Stimulated activated CD8-positive, alpha-beta memory T cell treated with anti-CD3 and anti-CD28 coated beads, Interleukin-4, amount 100 ng/mL, for 48 hours (primary cell): ENCODE measurements at regions not wholly inside any gene's neighbourhood (a gene's known extent, or its start where the extent isn't known, plus 50 kb on each side); places are given as distances from the start of the nearest gene placed in this dataset.
"Not testable (repeated sequence)": the region's sequence is repeated elsewhere in the genome, so short reads cannot be mapped to it uniquely, and the experiment has no call there.

Experiments used
- DNase-seq: peaks from one replicate; pipeline ENCODE4 v3.0.0-alpha.2; 2020

DNA sequence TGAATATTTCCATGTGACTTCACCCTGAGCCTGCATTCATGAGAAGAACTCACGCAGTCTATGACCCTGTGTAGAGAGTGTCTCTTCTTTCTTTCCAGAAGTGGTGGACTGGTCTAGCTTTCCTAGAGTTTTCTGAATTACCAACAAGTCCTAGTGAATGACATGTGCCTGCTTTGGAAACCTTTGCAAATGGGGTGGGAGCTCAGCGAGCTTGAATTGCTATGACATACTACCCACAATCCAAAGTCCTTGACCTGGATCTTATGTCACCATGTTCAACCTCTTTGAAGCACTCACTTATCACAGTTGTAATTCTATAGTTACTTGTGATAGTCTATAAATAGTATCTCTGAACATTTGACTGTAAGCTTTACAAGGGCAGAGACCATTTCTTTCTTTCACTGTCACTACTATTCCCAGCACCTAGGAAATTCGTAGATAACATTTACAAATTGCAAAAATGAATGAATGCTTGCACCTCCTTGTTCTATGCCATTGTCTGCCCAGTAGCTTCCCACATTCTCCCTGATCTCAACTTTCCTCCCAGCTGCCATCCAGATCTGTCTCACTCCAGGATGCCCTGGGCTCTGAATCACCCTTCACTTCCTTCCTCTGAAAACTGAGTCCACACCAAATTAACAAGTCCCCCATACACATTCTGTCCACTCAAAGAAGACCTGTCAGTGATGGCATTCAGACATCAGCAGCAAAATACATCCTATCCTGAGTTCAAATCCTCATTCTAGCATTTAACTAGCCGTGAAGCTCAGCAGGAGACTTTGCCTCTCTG lies 201.9 kb upstream of the SESN3 start:
- DNase-seq, result no peak

DNA sequence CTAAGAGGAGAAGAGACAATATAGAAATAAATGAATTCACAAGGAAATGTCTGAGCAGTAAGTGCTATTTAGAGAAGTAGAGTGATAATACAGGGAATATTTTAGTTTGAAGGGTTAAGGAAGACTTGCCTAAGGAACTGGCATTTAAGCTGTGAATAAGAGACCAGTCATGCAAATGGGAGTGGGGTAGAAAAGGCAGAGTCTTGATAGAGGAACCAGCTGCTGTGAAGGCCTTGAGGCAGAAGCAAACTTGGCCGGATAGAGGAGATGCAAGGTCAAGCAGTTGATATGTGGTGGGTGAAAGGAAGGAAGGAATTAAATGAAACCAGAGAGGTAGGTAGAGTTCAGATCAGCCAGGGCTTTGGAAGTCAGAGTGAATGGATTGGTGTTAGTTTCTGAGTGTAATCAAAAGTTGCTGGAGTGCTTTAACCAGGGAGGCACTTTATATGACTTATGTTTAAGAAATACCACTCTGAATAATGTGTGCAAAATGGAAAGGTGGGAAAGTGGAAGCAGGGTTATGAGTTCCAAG lies 198.4 kb upstream of the SESN3 start:
- DNase-seq, result no peak

DNA sequence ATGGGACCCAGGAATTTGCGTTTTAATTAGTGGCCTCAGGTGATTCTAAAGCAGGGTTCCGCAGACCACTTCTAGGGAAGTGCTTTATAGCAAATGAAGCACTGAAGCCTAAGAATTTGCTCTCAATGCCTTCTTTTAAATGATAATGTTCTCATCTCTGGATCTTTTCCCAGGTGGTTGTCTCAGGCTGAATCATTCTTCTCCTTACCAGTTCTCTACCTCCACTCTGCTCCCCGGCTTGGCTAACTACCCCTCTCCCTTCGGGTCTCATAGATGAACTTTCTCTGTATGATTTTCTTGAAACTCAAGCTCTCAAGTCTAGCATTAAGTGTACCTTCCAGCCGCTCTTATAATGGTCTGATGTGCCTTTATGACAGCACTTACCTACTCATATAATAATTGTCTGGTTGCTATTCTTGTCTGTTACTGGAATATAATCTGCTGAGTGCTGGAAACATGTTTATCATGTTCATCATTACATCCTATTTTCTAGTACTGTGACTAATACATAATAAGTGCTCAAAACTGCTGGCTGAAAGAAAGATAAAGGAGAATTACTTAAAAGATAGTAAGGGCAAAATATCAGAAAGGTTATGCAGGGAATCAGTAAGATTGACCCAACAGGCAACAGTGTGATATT lies 195.9 kb upstream of the SESN3 start:
- no peak for DNase-seq

DNA sequence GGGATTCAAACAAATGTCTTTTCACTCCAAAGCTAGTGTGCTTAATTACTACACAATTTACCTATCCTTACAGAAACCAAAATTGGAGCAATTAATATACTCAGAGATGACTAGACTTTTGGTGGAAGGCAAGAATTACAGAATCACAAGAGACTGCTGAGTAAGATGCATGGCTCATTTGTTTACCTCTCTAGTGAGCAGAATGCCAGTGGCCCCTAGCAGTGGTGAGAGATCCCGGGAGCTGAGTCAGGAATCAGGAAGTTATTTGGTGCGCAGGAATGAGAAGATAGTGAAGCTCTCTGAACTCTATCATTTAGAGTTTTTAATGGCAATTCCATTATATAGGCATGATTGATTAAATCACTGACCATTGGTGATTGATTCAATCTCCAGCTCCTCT lies 188.9 kb upstream of the SESN3 start:
- DNase-seq, result no peak

DNA sequence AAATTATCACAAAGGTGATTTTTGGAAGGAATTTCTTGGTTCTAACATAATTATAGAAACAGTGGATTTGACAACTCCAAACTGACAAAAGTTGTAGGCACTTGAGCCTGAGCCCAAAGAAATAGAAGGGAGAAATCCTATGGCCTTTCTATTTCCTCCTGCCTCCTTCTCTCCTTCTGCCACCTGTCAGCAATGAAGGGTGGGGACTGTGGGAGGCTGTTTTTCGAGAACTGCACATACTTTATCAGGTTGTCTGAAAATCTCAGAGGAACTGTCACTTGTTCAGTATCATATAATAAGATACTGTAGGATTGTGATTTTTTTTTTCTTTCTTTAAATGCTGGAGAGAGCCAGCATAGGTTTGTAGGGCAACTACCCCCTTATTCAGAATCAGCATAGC lies 187.9 kb upstream of the SESN3 start:
- no peak for DNase-seq

DNA sequence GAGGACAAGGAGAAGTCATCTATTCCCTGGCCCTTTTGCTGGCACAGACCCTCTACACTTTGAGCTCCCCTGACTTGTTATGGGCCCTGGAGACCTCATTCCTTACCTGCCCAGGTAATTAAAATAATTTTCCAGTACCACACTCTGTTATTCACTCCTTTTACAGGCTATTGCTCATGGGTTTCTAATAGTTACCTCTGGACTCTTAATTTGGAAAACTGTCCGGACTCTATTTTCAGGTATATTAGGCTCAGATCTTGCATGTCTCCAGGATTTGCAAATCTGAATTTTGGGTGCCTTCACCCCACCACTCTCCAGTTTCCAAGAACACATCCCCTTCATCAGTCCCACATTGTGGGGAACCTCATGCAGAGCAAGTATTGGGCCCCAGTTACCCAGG lies 186.8 kb upstream of the SESN3 start:
- DNase-seq, result no peak

DNA sequence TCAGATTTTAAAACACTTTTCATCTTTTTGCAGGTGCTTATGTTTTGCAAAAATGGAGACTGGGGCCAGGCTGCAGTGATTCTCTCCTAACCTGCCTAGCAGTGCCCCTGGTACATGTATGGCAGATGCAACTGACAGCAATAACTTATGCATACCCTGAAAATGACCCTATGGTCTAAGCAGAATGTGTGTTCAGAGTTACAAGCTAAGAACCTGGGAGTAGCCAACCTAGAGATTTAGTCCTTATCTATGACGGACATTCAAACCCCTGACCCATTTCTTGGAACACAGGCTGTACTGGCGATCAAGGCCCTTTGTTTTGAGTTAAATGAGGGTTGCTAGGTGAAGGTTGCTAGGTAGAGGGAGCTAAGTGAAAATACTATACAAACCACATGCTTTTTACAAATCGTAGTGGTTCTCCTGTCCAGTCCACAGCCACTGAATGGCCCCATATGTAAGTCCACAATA lies 184.9 kb upstream of the SESN3 start:
- DNase-seq, result no peak

DNA sequence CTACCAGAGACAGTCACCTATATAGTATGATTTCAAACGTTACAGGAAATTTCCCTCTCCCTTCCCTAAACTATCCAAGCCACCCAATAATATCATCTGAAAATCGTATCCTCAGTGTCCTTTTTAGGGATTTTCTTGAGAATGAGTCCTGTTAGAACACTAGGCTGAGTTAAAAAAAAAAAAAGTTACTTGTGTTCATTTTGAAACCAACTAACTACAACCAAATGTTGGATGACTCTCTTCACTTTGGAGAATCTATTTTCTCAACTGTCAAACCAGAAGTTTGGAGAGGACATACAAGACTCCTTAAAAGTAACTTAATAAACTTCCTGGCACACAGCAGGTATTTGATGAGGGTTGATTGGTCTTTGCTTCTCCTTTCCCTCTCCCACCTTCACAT lies 183.2 kb upstream of the SESN3 start:
- DNase-seq, result no peak

DNA sequence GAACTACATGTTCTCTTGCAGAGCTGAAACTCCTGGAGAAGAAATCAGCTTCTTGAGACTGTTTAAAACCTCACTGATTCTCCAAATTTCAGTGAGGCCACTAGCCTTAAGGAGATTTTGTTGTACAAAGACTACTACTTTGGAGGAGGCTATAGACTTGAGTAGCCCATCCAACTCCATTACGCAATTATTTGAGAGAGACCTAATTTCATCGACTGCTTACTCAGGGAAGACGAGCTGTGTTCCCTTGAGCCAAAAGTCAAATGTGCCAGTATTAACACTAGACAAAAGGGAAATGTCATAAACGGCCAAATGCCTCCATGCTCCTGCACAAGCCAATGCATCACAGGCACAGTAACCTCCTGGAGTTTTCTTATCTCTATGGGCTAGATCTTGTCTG lies 182.8 kb upstream of the SESN3 start:
- DNase-seq, result no peak

DNA sequence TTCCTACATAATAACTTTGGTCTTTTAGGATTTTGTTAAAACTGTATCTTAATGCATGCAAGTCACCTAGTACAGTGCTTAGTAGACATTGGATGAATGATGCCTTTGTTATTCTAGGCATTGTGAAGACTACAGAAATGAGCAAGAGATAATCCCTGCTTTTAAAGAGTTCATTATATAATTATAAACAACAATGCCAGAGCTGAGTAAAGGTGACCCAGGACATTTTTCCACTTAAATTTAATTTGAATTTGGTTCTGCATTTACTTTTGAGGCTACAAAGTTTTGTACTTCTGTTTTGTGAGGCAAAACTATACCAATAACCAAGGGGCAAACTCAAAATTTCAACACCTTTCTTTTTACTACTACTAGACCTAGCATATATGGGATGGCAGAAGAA lies 182.0 kb upstream of the SESN3 start:
- DNase-seq, result no peak

DNA sequence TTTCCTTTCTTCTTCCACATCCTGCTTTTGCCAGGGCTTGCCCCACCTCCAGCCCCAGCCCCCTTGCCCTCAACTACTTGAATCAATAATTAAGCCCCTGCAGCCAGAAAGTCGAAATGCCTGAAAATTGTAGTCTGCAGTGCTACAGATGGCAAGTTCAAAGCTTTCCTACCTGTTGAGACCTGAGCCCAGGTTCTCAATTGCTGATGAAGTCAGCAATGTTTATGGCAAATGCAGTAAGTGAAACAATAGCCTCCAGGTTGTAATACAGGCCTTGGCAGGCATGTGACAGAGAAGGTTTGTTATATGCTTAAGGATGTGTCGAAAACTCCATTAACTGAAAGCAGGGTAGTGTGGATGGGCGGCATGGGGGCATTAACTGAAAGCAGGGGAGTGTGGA lies 181.1 kb upstream of the SESN3 start:
- no peak for DNase-seq

DNA sequence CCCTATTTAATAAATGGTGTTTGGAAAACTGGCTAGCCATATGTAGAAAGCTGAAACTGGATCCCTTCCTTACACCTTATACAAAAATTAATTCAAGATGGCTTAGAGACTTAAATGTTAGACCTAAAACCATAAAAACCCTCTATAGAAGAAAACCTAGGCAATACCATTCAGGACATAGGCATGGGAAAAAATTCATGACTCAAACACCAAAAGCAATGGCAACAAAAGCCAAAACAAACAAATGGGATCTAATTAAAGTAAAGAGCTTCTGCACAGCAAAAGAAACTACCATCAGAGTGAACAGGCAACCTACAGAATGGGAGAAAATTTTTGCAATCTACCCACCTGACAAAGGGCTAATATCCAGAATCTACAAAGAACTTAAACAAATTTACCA lies 179.7 kb upstream of the SESN3 start:
- DNase-seq, result not testable (repeated sequence)

DNA sequence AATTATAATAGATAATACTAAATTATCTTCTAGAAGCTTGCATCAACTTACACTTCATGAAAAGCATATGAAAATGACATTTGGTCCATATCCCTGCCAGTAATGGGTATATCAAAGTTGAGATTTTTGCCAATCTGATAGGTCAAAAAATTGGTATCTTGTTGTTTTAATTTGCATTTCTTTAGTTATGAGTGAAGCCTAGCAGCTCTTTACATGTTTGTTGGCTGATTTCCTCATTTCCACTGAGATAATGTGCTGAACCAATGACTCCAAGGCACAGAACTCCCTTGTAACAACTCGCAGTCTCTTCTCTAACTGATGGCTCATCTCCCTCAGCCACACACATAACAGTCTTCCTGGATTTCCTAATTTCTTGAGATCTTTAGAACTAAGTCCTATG lies 175.3 kb upstream of the SESN3 start:
- DNase-seq, result no peak

DNA sequence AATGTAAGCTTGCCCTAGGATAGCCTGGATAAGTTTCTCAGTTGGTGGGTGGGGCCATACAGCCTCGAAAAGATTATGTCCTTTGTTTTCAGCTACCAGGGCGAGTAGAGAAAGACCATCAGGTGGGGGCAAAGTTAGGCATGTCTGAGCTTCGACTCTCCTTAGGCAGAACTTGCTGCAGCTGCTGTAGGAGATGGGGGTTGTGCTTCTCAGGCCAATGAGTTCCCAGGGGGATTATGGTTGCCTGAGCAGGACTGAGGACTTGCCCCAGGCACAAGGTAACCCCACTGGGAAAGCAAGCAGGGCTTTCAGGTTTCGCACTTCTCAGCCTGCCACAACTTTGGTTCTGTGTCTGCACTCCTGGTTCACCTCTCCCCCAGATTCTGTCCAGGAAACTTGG lies 173.4 kb upstream of the SESN3 start:
- no peak for DNase-seq

DNA sequence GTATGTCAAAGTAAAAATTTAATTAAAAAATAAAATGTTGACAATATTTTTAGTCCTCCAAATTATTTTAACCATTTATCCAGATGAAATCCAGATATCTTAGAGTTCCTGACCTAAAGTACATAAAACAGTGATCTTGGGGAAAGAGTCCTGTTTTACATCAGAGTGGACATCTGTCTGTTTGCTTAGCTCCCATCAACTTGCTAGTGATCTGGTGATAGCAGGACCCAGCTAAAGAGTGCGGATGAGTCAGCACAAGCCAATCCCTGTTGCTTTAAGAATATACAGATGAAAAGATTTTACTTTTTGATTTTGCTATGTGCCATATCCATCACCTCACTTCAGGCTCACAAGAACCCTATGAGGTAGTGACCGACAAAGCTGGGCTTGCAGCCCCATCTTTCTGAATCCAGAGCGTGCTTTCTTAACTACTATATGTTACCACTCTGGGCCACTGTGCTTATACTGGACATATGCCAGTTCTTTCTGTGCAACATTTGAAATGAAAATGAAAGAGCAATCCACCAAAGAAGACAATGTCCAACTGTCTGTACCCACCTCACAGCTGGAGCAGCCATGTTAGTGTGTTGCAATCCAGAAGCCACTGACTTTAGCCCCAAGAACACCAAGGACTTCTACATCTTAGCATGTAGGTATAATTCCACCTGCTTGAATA lies 167.6 kb upstream of the SESN3 start:
- no peak for DNase-seq

DNA sequence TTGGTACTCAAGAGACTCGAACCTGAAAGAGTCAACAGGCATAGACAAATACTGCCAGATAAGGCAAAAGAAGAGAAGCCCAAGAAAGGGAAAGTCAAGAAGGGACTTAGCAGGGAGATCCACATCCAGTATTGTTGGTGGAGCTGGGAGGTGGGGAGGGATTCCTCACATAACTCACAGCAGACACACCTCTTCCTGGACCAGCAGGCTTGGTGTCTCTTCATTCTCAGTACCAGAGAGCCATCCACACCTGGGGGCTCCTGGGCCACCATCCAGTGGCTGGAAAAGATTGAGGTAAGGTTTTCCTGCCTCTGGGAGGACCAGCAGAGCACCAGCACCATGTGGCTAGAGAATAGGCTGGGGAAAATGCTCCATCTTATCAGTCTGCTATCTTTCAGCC lies 161.6 kb upstream of the SESN3 start:
- DNase-seq, result no peak

DNA sequence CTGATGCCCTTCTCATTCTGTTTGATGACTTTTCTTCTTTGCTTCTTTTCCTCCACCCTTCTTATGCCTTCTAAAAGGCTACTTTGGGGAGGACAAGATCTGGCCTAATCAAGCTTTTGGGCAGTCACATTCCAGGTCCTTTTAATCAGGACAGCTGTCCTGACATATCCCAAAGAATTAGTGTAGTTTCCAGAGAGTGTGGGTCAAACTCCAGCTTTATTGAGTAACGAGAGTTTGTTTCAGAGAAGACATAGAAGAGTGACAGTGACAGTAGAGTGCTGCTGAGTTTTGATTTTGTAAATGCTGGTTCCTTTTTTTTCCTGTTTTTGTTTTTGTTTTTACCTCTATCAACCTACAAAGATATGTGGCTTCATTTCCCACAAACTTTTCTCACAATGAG lies 158.4 kb upstream of the SESN3 start:
- no peak for DNase-seq

DNA sequence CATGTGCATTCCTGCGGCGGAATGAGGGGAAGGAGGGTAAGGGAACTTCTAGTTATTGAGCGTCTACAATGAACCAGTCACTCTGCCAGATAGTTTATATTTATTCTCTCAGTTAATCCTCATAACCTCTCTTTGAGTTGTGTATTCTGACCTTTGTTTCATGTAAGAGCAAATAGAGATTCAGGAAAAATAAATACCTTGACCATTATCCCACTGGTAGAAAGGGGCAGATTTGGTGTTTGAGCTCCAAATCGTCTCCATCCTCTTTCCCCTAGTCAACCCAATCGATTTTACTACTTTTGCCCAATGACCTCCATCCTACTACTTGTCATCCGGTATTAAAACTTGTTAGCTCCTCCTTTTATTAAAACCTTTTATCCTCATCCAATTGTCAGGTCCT lies 157.1 kb upstream of the SESN3 start:
- DNase-seq, result no peak

DNA sequence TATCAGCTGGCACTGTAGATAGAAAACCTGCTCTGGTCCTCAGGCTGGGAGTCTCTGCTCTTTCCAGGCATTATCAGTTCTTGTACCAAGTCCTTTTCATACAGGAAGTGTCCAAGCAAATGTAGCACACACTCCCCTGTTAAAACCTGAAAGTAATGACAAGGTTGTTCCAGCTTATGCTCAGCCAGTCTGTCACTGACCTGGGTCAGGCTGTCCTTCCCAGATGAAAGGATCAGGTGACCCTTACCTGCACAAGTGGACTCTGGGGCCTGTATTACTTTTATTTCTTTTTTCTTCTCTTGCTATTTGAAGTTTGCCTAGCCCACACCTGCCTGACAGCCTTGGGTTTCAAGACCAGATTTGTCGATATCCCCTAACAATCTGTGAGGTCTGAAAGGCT lies 156.3 kb upstream of the SESN3 start:
- no peak for DNase-seq

DNA sequence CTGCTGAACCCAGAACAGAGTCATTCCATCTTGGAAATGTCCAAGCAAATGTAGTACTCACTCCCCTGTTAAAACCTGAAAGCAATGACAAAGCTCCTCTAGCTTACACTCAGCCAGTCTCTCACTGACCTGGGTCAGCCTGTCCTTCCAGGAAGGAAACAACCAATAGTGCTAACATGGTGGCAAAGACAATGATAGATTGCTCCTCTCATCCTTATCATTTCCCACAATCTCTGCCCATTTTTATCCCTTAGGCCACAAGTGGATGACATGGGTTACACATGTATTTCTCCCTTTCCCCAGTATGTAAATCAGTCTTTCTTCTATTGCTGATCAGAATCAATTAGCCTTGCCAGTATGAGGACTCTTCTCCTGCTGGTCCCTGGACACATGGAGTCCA lies 154.6 kb upstream of the SESN3 start:
- no peak for DNase-seq

DNA sequence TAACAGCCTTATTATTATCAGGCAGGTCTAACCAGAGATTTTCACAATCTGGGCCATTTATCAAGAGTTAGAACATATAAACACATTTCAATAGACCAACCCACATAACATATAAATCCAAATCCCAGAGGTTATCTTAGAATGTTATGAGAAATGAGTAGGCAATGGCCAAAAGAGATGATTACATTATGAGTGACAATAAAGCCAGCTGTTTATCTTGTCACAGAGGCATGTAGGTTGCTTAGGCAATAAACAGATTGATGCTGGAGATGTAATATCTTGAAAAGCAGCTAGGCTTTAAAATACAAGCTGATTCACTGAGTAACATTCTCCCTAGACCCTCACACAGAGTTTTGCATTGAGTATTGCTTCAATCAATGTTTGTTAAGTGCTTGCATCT lies 148.5 kb upstream of the SESN3 start:
- DNase-seq, result no peak

DNA sequence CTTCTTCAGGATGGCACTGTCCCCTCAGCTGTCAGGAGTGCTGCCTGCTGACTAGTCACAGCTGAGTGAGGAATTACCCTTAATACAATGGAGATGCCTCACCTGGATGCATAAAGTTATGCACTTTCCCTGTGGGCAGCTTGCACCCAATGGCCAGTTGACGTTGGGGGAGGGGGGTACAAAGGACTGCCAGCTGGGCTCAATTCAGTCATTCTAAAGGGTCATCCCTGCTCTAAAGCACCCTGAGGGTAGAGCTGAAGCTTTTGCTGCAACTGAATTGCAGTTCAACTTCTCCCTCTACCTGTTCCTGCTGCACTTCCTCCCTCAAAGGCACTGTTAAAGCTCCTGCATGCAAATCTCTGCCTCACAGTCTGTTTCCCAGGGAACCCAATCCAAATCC lies 147.8 kb upstream of the SESN3 start:
- no peak for DNase-seq

DNA sequence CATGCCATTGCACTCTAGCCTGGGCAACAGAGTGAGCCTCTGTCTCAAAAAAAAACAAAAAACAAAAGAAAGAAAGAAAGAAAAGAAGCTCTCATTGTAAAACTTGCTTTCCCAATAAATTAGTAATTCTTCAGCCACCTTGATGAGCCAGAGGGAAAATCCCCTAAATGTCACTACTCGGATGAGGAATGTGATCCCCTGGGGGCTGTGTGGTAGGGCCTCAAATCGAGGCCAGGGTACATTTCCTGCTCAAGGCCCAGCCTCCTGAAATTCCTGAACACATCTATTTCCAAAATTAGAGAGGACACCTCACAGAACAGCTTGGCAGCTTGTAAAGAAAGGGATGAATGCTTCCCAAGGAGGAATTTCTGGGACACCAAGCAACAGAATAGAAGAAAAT lies 147.1 kb upstream of the SESN3 start:
- DNase-seq, result no peak

DNA sequence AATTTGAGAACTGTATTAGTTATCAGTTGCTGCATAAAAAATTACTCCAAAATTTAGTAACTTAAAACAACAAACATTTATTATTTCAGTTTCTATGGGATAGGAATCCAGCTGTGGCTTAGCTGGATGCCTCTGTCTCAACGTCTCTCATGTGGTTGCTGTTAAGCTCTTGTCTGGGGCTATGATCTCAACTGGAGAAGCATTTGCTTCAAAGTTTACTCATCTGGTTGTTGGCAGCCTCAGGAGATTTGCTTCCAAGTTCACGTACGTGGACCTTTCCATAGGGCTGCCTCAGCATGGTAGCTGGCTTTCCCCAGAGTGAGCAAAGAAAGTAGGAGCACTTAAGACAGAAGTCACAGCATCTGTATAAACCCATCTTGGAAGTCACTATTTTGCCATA lies 144.9 kb upstream of the SESN3 start:
- DNase-seq, result no peak
